Activated T-cell treated with anti-CD3 and anti-CD28 coated beads, Interleukin-2, amount 50 U/mL, for 4 hours (primary cell): ENCODE measurements at regions not wholly inside any gene's neighbourhood (a gene's known extent, or its start where the extent isn't known, plus 50 kb on each side); places are given as distances from the start of the nearest gene placed in this dataset.
"Not testable (repeated sequence)": the region's sequence is repeated elsewhere in the genome, so short reads cannot be mapped to it uniquely, and the experiment has no call there.

Experiments
- ATAC-seq, 2 donors: fragments of 200-7000 bp; cut with Tn5 transposase; one replicate each; pipeline ENCODE4 v1.10.0; 2021
- DNase-seq: peaks from one replicate; pipeline ENCODE4 v3.0.0-alpha.2; 2020
- H3K27me3 Mint-ChIP-seq: one replicate; pipeline ENCODE4 v1.8.0; 2021; ENCODE audit warnings: low read depth, mixed read lengths
- H3K36me3 Mint-ChIP-seq: one replicate; pipeline ENCODE4 v1.8.0; 2022; ENCODE audit warnings: mixed read lengths; ENCODE audit not compliant: insufficient read depth
- H3K4me1 Mint-ChIP-seq: one replicate; pipeline ENCODE4 v1.8.0; 2021; ENCODE audit warnings: low read depth, mixed read lengths
- H3K4me3 Mint-ChIP-seq: one replicate; pipeline ENCODE4 v1.8.0; 2021; ENCODE audit warnings: mild to moderate bottlenecking, moderate library complexity, mixed read lengths
- H3K9me3 Mint-ChIP-seq: one replicate; pipeline ENCODE4 v1.8.0; 2021; ENCODE audit warnings: mixed read lengths

DNA sequence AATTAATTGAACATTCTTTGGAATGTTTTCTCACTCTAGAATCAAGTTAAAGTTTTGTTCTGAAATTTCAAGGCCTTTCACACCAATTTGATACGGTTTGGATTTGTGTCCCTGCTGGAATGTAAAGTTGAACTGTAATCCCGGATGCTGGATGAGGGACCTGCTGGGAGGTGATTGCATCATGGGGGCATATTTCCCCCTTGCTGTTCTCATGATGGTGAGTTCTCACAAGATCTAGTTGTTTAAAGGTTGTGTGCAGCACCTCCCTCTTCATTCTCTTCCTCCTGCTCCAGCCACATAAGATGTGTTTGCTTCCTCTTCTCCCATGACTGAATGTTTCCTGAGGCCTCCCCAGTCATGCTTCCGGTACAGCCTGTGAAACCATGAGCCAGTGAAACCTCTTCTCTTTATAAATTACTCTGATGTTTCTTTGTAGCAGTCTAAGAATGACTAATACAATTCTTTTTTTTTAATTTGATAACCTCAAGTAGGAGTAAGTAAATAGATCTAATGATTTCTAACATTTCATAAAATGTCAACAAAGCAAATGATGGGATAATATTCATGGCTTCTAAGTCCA, 144.2 kb upstream of the CDH7 start:
- Mint-ChIP-seq H3K4me1 (no peaks in the 10 kb centered on the region), H3K9me3 (peaks cover 18% of the 10 kb centered on the region), H3K36me3 (no peaks in the 10 kb centered on the region), H3K27me3 (no peaks in the 10 kb centered on the region), H3K4me3 (no peak overlapping the region)
- DNase-seq = no peak
- ATAC-seq = no peak

DNA sequence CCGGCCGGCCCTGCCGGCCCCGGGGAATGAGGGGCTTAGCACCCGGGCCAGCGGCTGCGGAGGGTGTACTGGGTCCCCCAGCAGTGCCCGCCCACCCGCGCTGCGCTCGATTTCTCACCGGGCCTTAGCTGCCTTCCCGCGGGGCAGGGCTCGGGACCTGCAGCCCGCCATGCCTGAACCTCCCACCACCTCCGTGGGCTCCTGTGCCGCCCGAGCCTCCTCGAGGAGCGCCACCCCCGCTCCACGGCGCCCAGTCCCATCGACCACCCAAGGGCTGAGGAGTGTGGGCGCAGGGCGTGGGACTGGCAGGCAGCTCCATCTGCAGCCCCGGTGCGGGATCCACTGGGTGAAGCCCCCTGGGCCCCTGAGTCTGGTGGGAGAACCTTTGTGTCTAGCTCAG, 145.5 kb upstream of the CDH7 start:
- H3K27me3 Mint-ChIP-seq, H3K36me3 Mint-ChIP-seq, ATAC-seq, H3K4me3 Mint-ChIP-seq, H3K4me1 Mint-ChIP-seq, DNase-seq: not testable (repeated sequence)
- H3K9me3 Mint-ChIP-seq = peaks cover 18% of the 10 kb centered on the region

DNA sequence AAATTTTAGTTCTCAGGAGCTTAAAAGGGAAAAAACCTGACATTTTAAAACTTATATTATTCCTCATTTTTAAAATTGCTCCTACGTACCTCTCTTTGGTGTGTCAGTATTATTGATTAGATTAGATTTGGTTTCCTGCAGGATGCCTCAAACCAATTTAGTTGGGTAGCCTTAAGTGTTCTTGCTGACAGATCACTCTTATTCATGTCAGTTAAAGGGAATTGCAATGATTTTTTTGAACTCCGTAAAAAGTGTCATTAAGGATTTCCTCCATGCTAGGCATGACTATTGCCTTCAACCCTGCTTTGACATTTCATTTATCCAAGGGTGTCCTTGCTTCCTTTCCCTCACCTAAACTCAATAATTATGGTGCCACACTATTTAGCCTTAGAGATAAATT, 149.0 kb upstream of the CDH7 start:
- H3K9me3 Mint-ChIP-seq = peaks cover 11% of the 10 kb centered on the region
- no peak for DNase-seq
- no peaks in the 10 kb centered on the region for H3K27me3 Mint-ChIP-seq
- no peak overlapping the region for H3K4me3 Mint-ChIP-seq
- no peaks in the 10 kb centered on the region for H3K4me1 Mint-ChIP-seq
- no peaks in the 10 kb centered on the region for H3K36me3 Mint-ChIP-seq
- ATAC-seq = no peak

DNA sequence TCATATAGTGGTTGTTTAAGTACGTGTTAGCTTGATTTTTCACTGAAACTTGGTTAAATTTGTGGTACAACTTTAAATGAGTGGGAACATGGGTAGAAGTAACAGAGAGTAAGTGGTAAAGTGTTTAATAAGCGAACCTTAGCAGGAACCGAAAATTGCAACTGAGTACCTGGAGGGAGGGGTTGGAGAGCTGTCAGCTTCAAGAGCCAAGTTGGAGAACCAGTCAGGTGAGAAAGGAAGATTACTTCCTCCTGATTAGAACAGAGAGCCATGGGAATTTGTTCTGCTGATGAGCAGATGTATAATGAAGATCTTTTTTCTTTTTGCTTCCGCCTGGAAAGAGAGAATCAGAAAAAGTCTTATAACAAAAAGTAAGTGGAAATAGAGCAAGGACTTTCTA, 158.4 kb upstream of the CDH7 start:
- H3K27me3 Mint-ChIP-seq = no peaks in the 10 kb centered on the region
- no peaks in the 10 kb centered on the region for H3K36me3 Mint-ChIP-seq
- DNase-seq (no peak), ATAC-seq (no peak)
- H3K9me3 Mint-ChIP-seq = peaks cover 17% of the 10 kb centered on the region
- H3K4me1 Mint-ChIP-seq = no peaks in the 10 kb centered on the region
- no peak overlapping the region for H3K4me3 Mint-ChIP-seq

DNA sequence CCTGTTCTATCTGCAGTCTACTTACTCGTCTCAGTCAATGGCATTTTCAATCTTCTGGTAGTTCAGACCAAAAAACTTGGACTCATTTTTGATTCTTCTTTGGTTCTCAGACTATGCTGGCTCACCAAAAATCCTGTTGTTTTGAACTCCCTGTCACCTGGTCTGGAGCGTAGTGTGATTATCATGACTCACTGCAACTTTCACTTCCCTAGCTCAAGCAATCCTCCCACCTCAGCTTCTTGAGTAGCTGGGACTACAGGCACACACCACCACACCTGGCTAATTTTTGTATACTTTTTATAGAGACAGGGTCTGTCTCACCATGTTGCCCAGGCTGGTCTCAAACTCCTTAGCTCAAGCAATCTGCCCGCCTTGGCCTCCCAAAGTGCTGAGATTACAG, 163.3 kb upstream of the CDH7 start:
- no peak for DNase-seq
- H3K27me3 Mint-ChIP-seq = no peaks in the 10 kb centered on the region
- peaks cover 25% of the 10 kb centered on the region for H3K9me3 Mint-ChIP-seq
- ATAC-seq = no peak
- H3K4me3 Mint-ChIP-seq = no peak overlapping the region
- no peaks in the 10 kb centered on the region for H3K4me1 Mint-ChIP-seq
- H3K36me3 Mint-ChIP-seq = no peaks in the 10 kb centered on the region

DNA sequence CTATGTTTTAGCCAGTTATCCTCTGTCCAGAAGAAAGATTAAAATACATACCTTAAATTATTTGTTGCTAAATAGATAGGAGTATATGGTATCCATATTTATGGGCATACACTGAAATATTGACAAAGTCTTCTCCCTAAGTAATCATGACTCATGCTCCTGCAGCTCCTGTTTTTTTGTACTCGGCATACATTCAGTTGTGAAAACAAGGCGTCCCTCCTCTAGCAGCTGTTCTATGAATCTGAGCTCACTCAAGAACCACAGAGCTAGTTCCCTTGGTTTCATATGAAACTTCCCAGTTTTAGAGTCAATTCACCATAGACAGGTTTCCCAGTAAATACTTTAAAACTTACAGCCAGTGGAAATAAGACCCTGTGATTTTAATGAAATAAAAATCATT, 168.7 kb upstream of the CDH7 start:
- not testable (repeated sequence) for H3K36me3 Mint-ChIP-seq, H3K9me3 Mint-ChIP-seq, H3K4me1 Mint-ChIP-seq, H3K4me3 Mint-ChIP-seq, ATAC-seq, DNase-seq, H3K27me3 Mint-ChIP-seq

DNA sequence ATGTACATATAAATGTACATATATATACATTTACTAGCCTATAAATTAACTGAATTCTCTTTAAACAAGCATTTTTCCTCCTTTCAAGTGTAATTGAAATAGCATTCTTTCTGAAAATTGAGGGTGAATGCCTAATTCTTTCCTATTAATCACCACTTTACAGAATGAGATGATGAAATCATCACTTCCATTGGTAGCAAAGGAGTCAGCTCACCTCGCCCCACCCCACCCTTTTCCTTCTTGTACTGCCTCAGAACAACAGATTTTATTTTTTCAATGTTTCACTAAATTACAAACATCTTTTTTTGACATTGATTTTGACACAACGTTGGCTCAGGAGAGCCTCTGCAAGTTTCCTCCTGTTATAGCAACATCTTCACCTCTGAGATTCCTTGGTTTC, 181.9 kb upstream of the CDH7 start:
- ATAC-seq = no peak
- peaks cover 7% of the 10 kb centered on the region for H3K9me3 Mint-ChIP-seq
- H3K27me3 Mint-ChIP-seq = no peaks in the 10 kb centered on the region
- no peaks in the 10 kb centered on the region for H3K4me1 Mint-ChIP-seq
- no peaks in the 10 kb centered on the region for H3K36me3 Mint-ChIP-seq
- no peak for DNase-seq
- H3K4me3 Mint-ChIP-seq = no peak overlapping the region

DNA sequence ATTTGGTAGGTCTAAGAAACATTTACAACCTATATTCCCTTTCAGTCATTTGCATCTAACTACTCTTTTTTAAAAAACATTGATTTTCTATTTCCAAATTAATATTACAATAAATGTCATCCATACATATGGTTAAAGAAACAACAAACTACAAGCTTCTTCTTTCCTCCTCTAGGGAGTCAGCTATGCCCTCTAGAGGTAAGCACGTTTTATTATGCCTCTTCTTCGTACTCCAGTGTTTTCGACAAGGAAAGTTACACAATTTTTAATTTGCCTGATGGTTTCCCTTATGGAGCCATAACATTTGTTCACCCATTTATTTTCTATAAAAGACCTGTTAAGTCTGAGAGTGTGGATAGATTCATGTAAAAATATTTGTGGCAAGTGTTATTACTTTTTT, 183.4 kb upstream of the CDH7 start:
- no peak for DNase-seq
- Mint-ChIP-seq H3K27me3 (no peaks in the 10 kb centered on the region), H3K9me3 (peaks cover 11% of the 10 kb centered on the region), H3K36me3 (no peaks in the 10 kb centered on the region), H3K4me3 (no peak overlapping the region), H3K4me1 (no peaks in the 10 kb centered on the region)
- no peak for ATAC-seq

DNA sequence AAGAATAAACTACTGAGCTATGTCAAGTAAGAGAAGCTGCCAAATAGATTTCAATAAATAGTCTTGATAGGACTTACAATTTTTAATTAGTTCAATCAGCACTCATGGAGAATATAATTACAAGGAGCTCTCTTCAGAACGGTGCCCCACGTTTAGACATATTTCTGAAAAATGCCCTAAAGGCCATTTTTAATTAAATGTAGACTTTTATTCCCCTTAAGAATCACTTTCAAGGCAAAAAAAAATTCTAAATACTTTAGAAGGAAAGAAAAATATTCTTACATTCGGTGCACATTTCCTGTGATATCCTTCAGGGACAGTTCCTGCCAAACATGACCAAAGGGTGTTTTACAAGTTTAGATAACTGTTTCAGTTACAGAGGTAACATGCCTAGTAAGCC, 202.5 kb upstream of the CDH7 start:
- DNase-seq = no peak
- Mint-ChIP-seq H3K4me3 (no peak overlapping the region), H3K9me3 (peaks cover 13% of the 10 kb centered on the region), H3K27me3 (no peaks in the 10 kb centered on the region), H3K4me1 (no peaks in the 10 kb centered on the region), H3K36me3 (no peaks in the 10 kb centered on the region)
- ATAC-seq = no peak

DNA sequence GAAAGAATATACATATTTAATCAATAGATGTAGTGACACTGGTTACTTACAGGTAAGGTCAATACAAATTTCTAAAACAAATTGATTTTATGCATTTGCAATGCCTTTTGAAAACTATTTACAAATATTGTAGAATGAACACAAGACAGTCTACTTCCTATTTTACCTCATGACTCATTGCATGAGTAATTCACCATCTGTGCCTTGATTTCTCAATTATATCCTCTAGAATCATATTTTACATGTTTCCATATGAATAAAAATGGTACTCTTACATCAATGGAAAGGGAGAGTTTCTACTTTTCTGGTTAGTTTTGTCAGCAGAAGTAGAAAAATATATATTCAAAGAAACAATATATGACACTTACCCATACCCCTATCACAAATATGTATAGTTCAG, 203.8 kb upstream of the CDH7 start:
- H3K4me1 Mint-ChIP-seq = no peaks in the 10 kb centered on the region
- H3K4me3 Mint-ChIP-seq = no peak overlapping the region
- no peaks in the 10 kb centered on the region for H3K36me3 Mint-ChIP-seq
- DNase-seq = no peak
- no peak for ATAC-seq
- H3K27me3 Mint-ChIP-seq = no peaks in the 10 kb centered on the region
- H3K9me3 Mint-ChIP-seq = peaks cover 14% of the 10 kb centered on the region

DNA sequence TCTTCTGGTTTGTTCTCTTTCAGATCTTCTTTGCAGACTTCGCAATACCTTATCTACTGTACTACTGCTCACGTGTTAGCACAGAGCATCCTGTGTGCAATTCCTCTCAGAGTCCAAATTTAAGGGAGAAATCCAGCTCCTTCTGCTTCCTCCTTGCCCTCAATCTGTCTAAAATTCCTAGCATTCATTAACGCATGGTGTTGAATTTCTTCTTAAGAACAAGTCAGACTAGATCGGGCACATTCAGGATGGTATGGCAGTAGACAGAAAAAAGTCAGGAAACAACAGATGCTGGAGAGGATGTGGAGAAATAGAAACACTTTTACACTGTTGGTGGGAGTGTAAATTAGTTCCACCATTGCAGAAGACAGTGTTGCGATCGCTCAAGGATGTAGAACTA, 206.1 kb upstream of the CDH7 start:
- no peak for ATAC-seq
- no peaks in the 10 kb centered on the region for H3K4me1 Mint-ChIP-seq
- no peaks in the 10 kb centered on the region for H3K27me3 Mint-ChIP-seq
- no peaks in the 10 kb centered on the region for H3K36me3 Mint-ChIP-seq
- DNase-seq = no peak
- peaks cover 13% of the 10 kb centered on the region for H3K9me3 Mint-ChIP-seq
- no peak overlapping the region for H3K4me3 Mint-ChIP-seq

DNA sequence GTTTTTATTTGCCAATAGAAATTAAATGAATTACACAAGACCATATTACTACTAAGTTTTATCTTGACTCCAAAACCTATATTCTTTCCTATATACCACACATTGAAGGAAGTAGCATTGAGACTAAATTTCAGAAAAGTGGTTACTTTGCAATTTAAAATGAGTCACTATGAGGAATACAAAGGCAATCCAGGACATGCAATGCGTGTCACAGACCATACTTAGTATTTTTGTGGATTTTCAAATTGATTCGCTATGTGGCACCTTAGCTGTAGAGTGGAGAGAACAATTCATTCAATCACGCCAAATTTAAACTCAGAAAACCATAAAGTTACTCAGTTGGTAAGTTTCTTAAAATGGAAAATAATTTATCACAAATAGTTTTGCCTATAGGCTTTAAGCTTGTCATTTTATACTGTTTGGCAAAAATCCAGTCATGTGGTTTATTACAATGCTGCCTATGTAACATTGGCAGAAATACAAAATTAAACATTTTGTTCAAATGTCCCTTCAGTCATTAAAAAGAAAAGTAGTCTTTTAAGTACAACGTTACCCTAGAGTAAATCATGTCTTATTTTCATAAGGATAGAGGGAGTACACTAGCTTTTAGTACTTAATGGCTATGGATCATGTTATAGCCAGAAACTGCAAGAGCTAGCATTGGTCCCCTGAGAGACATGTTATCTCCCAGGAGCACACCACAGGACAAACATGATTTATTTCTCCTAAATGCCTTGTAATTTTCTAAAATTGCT, 222.8 kb upstream of the CDH7 start:
- DNase-seq (no peak), ATAC-seq (no peak)
- no peak overlapping the region for H3K4me3 Mint-ChIP-seq
- H3K9me3 Mint-ChIP-seq = peaks cover 15% of the 10 kb centered on the region
- no peaks in the 10 kb centered on the region for H3K36me3 Mint-ChIP-seq
- no peaks in the 10 kb centered on the region for H3K4me1 Mint-ChIP-seq
- no peaks in the 10 kb centered on the region for H3K27me3 Mint-ChIP-seq

DNA sequence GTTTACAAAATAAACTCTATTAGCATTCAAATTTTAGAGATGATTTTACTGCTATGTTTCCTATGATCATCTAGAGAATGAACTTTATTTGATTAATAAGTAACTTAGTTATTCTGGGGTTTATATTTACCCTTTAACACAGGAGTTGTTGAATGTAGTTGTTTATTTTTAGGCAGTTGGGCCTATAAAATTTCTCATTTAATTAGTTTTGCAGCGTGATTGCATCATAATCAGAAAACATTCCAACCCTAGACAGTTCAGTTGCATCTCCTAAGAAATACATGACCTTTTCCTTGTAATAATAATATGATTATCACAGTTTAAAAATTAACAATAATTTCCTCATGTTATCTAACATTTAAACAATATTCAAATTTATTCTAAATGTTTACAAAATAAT, 224.7 kb upstream of the CDH7 start:
- Mint-ChIP-seq H3K36me3 (no peaks in the 10 kb centered on the region), H3K4me1 (no peaks in the 10 kb centered on the region), H3K9me3 (peaks cover 11% of the 10 kb centered on the region), H3K4me3 (no peak overlapping the region), H3K27me3 (no peaks in the 10 kb centered on the region)
- ATAC-seq (no peak), DNase-seq (no peak)

DNA sequence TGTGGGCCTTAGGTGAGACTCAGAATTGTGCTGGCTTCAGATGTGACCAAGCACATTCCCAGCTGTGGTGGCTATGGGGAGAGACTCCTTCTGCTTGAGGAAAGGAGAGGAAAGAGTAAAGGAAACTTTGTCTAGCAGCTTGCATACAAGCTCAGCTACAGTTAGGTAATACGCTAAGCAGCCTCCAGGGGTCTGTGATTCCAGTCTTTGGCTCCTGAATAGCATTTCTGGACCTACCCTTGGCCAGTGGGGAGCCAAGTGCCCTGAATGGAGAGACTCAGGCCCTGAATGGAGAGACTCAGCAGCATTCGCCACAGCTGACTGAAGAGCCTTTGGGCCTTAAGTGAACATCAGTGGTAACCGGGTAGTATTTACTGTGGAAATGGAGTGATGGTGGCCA, 227.4 kb upstream of the CDH7 start:
- Mint-ChIP-seq H3K27me3 (no peaks in the 10 kb centered on the region), H3K9me3 (peaks cover 7% of the 10 kb centered on the region), H3K4me1 (no peaks in the 10 kb centered on the region), H3K4me3 (no peak overlapping the region), H3K36me3 (no peaks in the 10 kb centered on the region)
- ATAC-seq (no peak), DNase-seq (no peak)

DNA sequence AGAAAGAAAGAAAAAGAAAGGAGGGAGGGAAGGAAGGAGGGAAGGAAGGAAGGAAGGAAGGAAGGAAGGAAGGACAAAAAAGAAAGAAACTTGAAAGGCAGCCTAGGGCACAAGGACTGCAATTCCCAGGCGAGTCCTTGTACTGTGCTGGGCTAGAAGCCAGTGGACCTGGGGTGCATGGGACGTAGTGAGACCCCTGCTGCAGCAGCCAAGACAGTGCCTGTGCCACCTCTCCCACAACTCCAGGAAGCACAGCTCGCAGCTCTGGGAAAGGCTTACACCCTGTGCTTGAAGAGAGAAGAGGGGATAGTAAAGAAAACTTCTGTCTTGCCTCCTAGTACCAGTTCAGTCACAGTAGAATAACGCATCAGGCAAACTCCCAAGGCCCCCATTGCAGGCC, 227.9 kb upstream of the CDH7 start:
- no peaks in the 10 kb centered on the region for H3K27me3 Mint-ChIP-seq
- peaks cover 7% of the 10 kb centered on the region for H3K9me3 Mint-ChIP-seq
- H3K36me3 Mint-ChIP-seq = no peaks in the 10 kb centered on the region
- DNase-seq (no peak), ATAC-seq (no peak)
- H3K4me3 Mint-ChIP-seq = no peak overlapping the region
- H3K4me1 Mint-ChIP-seq = no peaks in the 10 kb centered on the region
